Esophagus squamous epithelium (tissue), 4 donors: ENCODE measurements at regions not wholly inside any gene's neighbourhood (a gene's known extent, or its start where the extent isn't known, plus 50 kb on each side); places are given as distances from the start of the nearest gene placed in this dataset.

Source experiments
- CTCF ChIP-seq, 6 experiments: fragments of 450-650 bp in 4 of 6; fragments of 200-600 bp in 2 of 6; sonication (generic) in 2 of 6; IDR thresholded peaks; one replicate each; pipeline ENCODE4 v1.5.1; 2016 to 2019; ENCODE audit warnings: antibody characterized with exemption in 6 of 6, mild to moderate bottlenecking in 4 of 6, moderate library complexity in 4 of 6
- POLR2A ChIP-seq, 4 donors: fragments of 450-650 bp; IDR thresholded peaks; one replicate each; pipeline ENCODE4 v1.6.1; 2017; ENCODE audit warnings: antibody characterized with exemption in 4 of 4, mild to moderate bottlenecking in 4 of 4, moderate library complexity in 3 of 4

GRCh38 chr17:6244253-6244652 is 174.1 kb downstream of the WSCD1 start:
- no peak for TF ChIP-seq CTCF (IDR thresholded peaks at IDR 0.05)
- TF ChIP-seq POLR2A (IDR thresholded peaks at IDR 0.05), result no peak
